ENCODE measurements at regions not wholly inside any gene's neighbourhood (a gene's known extent, or its start where the extent isn't known, plus 50 kb on each side); places are given as distances from the start of the nearest gene placed in this dataset.

DNA sequence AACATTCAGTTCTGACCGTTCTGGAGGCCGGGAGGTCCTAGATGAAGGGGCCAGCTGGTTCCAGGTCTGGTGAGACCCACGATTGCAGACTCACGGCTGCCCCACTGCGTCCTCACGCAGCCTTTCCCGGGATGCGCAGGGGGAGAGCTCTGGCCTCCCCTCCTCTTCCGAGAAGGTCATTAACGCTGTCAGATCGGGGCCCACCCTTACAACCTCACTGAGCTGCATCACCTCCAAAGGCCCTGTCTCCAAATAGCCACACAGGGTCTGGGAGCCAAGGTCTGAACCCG lies 66.6 kb upstream of the PPP1R26 start:
- TF ChIP-seq, protein P1, sequence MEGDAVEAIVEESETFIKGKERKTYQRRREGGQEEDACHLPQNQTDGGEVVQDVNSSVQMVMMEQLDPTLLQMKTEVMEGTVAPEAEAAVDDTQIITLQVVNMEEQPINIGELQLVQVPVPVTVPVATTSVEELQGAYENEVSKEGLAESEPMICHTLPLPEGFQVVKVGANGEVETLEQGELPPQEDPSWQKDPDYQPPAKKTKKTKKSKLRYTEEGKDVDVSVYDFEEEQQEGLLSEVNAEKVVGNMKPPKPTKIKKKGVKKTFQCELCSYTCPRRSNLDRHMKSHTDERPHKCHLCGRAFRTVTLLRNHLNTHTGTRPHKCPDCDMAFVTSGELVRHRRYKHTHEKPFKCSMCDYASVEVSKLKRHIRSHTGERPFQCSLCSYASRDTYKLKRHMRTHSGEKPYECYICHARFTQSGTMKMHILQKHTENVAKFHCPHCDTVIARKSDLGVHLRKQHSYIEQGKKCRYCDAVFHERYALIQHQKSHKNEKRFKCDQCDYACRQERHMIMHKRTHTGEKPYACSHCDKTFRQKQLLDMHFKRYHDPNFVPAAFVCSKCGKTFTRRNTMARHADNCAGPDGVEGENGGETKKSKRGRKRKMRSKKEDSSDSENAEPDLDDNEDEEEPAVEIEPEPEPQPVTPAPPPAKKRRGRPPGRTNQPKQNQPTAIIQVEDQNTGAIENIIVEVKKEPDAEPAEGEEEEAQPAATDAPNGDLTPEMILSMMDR (IDR thresholded peaks at IDR 0.05), result no peak
- no peak for TF ChIP-seq POLR2AphosphoS5 (IDR thresholded peaks at IDR 0.05)
